HG03196 (cell line): ENCODE measurements at regions not wholly inside any gene's neighbourhood (a gene's known extent, or its start where the extent isn't known, plus 50 kb on each side); places are given as distances from the start of the nearest gene placed in this dataset.
"Not testable (repeated sequence)": the region's sequence is repeated elsewhere in the genome, so short reads cannot be mapped to it uniquely, and the experiment has no call there.

ENCODE experiments used
- ATAC-seq: cut with Tn5 transposase; IDR thresholded peaks from one replicate; pipeline ENCODE4 v1.9.1; 2021; ENCODE audit not compliant: unreplicated experiment

DNA sequence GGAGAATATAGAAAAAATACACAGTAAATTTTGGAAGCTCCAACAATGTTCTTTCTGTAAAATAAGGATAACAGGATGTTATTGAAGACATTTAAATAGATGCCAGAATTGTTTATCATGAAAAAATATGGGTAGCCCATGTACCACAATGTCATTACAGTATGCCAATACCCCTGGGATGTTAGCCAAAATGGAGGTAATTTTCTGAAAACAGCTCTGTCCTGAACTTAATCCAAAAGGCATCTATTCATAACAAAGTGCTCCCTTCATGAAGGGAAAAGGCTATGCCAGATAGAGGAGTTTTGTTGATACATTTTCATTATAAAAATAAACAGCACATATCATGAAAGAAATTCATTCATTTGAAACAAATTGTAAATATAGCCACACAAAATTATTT, 1902.6 kb upstream of the AGA start:
- ATAC-seq, result no peak

DNA sequence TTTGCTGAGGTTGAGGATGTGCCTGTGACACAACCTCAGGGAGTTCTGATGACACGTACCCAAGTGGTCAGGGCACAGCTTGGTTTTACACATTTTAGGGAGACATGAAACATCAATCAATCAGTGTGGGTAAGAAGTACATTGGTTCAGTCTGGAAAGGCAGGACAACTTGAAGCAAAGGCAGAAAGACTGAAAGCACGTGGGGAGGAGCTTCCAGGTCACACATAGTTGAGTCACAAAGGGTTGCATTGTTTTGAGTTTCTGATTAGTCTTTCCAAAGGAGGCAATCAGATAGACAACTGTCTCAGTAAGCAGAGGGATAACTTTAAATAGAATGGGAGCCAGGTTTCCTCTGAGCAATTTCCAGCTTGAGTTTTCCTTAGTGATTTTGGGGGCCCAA, 1910.0 kb upstream of the AGA start:
- no peak for ATAC-seq

DNA sequence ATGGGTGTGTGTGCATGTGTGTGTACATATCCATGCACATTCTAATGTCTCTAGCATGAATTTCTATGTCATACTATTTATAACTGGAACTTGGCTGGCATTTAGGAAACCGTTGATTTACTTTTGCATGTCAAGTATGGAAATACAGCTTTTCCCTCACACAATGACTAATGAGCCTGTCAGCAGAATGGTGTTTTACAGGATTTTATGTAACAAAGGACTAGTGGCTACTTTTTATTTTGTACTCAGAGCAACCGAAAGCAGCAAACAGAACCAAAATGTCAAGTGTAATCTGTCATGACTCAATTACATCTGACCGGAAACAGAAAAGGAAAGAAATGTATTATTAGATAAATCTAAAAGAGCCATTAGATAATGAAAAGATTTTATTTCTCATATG, 1911.5 kb upstream of the AGA start:
- no peak for ATAC-seq

DNA sequence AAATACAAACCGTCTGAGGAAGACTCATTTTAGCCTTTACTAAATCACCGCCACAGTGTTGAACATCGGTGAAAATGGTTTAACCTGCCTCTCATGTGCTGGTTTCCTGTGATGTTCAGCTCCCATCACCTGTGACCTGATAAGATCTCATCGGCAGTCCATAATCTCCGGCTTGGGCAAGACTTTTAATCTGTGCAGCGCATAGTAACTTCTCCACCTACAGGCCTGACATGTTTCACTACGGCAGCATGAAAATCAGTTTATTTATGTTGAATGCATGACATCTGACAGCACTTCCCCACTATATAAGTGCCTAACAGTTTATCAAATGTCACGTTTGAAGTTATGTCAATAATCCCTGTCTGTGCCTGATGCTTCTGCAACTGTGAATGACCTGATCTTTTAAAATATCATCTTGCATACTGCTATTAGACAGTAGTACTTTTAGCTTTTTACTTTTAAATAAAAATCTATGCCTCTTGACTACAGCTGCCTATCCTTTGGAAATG, 1919.8 kb upstream of the AGA start:
- no peak for ATAC-seq

DNA sequence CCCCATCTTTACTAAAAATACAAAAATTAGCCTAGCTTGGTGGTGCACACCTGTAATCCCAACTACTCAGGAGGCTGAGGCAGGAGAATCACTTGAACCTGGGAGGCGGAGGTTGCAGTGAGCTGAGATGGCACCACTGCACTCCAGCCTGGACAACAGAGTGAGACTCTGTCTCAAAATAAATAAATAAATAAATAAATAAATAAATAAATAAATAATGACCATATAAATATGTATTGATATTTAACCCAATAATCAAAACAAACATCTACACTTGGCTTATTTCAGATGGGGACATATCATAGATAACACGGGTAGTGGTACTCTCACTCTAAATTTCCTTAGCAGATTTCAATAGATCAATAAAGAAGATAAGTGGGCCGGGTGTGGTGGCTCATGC, 1923.7 kb upstream of the AGA start:
- not testable (repeated sequence) for ATAC-seq

DNA sequence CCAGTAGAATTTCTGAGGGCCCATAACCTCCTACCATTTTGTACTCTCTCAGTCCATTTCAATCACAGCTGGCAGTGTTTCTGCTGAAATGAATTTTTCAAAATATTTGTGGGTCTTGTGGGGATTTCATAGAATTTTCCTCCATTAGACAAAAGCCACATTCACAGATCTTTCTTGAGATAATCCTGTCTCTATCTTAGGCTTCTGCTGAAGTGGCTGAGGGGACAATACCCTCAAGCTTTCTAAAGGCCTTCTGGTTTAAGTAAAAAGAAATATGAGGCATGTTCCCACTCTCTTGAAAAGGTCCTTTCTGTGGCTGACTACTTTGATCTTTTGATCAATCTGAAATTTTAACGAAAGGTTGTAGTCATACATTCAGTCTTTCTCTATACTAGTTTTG, 1930.0 kb upstream of the AGA start:
- no peak for ATAC-seq

DNA sequence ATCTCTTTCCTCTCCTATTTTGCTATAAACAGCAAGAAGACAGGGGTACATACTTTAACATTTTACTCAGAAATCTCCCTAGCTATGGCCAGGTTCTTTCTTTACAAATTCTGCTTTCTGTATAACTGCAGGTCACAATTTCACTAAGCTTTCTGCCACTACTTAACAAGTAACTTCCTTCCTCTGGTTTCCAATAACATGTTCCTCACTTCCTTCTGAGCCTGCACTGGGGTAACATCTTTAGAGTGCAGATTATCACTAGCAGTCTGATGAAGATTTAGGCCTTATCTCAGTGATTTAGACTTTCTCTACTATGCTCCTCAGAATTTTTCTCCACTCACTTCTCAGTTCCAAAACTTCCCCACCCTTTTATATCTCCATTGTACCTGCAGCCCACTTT, 1930.5 kb upstream of the AGA start:
- no peak for ATAC-seq

DNA sequence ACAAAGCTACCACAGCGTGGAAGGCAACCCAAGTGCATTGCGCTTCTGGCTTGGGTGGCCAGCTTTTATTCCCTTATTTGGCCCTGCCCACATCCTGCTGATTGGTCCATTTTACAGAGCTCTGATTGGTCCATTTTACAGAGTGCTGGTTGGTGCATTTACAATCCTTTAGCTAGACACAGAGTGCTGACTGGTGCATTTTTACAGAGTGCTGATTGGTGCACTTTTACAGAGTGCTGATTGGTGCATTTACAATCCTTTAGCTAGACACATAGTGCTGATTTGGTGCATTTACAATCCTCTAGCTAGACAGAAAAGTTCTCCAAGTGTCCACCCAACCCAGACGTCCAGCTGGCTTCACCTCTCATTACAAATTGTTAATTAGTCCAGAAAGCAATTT, 1936.6 kb upstream of the AGA start:
- not testable (repeated sequence) for ATAC-seq

DNA sequence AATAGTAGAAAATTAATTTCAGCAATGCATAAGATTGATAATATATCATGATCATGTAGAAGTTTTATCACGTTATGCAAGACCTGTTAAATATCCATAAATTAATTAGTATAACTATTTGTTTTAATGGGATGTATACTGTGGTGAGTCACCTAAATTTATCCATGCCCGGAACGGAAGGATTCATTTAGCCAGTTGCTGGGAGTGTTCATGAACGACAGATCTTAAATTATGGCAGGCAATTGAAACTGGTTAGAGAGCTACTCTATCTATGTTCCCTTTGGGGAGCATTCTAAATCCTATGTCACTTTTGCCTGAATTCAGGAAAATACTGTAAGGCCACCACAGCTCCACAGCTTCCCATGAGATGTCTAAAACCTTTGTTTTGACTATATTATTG, 1950.5 kb upstream of the AGA start:
- ATAC-seq, result no peak

DNA sequence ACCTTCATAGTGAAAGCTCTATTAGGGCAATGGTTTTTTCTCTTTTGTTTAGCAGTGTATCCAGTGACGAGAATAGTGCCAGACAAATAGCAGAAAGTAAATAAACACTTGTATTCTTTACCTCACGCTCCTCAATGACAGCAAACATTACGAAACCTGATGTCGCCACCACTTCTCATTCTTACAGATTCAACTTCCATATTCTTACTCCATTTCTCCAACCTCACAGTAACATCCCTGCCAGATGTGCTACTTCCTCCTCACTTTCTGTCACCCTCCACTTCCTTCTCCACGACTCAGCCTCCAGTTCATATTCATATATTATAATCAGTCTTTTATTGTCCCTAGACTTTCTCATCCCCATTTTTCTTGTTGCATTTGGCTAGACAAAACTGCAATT, 1956.2 kb upstream of the AGA start:
- no peak for ATAC-seq

DNA sequence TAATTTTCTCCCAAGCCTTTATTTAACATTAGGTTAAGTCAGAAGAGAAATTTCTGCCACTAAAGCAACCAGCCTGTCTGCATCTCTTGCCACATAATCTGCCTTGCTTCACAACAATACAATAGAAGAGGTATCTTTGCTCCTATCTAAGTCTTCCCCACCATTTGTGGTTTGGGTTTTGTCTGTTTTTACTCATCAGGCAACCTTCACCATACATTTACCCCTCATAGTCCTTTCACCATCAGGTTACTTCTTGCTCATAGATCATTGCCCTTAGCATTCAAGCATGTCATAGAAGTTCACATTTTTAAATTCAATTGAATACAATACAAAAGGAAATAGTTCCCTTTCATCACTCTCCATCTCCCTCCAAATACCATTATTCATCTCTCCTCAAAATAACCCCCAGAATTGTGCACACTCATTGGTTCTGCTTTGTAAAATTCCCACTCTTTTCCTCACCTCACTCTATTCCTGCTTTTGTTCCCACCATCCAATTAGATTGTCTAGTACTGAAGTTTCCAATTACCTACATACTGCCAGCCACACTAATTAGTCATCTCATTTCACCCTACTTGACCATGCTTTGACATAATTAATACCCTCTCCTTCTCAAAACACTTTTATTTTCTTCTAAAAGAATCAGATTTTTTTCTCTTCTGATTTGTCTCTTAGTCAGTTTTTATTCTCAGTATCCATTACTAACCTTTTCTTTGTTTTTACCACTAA, 1957.0 kb upstream of the AGA start:
- ATAC-seq, result no peak

DNA sequence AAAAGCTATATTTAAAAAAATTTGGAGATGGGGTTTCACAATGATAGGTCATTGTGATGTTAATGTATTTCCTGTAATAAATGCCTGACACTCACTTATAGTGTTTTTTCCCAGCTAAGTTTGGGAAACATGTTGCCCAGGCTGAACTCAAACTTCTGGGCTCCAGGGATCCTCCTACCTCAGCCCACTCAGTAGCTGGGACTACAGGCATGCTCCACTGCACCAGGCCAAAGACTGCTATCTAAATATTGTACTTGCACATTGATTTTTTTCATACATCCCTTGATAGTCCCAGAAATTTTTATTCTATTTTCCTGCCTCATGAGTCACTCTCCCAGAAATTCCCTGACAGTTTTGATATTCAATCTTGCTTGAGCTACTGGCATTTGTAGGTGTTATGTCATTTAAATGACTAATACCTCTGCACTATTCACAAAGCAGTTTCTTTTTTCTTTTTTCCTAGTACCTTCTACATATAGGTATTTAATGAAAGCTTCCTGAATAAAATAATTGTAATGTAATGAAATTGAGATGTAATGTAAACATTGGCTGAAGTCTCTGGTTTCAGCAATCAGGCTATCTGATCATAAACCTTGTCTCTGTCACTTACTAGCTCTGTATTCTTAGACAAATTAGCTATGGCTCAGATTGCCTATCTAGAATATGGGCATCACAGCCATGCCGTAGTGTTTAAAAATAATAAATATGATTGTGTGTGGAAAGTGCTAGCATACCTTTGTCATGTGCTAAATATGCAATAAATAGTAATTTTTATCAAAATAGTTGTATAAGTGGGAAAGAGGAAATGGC, 1973.0 kb upstream of the AGA start:
- ATAC-seq, result no peak

DNA sequence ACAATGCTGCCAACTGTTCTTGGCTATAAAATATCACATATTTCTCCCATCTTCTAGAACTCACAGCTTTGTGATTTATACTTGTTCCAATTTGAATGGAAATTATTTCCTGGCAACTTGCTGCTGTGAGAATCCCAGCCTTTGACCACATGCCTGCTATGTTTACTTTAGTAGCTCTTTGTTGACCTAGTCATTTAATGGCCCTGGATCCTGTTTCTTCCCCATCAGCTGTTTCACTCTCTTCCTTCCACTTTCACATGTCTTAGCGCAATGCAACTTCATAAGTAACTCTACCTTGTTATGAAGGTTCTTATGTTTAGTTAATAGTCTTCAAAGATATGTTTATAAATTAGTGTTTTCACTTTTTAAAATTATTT, 1973.6 kb upstream of the AGA start:
- no peak for ATAC-seq

DNA sequence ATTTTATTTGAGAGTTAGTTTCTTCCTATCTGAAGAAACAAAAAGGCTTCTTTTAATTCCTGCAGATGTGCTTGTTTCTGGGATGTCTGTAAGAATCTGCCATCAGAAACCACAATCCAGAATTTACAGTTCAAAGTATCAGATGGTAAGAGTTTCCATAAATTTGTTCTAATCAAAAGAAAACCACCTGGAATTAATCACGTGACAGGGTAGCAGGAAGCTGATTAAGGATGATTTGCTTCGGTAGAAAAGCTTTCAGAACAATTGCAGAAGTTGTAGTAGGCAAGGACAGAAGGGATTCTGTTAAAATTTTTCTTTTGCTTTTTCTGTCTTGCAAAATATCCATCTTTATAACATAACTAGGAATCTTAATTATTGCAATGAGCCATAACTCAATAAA, 1975.1 kb upstream of the AGA start:
- ATAC-seq, result no peak

DNA sequence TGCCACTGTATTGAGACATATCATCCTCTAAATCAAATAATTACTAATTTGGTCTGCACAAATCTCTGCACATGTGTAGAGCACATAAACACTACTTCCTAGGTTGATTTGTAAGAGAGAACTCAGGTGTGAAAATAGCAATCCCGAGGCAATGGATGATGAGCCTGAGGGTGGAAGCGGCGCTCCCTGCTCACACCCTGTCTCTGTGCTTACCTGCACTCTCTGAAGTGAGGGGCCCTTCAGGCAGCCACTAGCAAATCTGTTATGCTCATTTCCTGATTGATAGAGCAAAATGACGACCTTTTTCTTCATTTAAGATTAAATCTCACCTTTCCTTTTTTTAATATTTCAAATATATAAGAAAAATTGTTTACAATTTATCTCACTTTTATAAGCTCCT, 1995.7 kb upstream of the AGA start:
- ATAC-seq, result no peak

DNA sequence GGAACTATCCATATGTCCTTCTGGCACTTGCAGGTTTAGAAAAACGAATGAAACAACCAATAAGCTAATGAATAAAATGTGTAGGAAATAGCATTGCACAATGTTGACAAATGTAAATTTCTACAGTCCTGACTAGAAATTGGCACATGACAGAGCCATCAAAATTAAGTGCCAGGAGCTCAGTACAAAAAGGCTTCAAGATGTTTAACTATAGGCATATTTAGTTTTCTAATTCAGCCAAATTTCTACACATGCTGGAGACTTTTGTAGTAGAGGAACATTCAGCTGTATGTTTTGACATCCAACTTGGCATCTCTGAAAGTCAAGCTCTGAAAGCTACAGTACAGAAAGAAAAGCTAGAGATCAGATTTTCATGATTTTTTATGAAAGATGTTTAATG, 1999.4 kb upstream of the AGA start:
- no peak for ATAC-seq

DNA sequence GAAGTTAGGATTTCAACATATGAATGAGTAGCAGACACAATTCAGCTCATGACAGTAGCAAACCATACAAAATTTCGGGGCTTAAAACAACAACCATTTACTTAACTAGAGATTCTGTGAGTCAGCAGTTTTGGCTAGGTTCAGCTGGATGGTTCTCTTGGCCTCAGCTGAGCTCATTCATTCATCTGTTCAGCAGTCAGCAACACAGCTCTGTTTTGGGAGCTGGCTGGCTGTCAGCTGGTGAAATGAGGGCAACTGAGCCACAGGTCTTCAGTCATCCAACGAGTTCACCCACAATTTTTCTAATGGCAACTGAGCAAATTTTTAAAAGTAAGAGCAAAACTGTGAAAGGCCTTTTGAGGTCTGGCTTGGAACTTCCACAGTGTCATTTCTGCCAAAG, 2005.1 kb upstream of the AGA start:
- ATAC-seq, result no peak

DNA sequence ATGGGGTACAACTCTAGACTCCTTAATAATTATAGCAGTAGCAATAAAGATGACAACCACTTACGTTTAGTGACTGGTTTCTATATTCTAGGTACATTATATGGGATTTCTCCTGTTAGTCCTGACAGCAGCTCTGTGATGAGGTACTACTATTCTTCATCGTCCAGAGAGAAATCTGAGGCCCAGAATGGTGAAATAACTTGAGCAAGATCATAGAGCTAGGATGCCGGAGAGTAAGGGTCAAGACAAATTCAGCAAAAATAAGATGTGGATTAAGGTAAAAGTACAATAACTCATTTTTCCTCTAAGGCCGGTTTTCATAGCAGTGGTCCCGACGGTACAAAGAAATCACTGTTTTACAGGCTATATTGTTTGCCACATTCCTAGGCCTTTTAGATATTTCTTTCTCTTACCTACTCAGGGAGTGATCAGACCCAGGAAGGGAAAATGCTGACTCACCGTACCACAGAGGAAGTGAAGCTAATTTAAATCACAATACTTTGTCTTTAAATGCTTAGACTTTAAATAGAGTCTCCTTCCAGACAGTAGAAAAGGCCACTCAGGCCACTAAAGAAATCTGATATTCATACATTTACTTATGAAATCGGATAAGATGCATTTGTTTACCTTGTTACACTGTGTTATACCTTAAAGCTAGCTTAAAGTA, 2023.0 kb upstream of the AGA start:
- ATAC-seq, result no peak

DNA sequence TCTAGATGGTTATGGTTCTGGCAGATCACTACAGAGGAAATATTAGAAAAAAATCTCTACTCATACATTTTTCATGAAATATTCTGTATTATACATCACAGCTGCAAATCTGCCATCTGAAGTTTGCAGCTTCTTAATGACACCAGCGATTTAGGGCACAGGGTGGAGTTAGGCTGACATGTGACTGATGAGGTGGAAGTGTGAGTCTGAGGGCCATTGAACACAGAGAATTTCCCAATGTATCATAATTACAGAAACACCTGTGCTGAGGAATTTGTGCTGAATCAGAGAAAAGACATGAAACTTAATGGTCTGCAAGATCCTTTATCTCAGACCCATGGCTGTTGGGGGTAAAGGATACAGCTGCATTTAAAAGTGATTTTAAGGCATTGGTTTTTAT, 2025.6 kb upstream of the AGA start:
- ATAC-seq, result no peak

DNA sequence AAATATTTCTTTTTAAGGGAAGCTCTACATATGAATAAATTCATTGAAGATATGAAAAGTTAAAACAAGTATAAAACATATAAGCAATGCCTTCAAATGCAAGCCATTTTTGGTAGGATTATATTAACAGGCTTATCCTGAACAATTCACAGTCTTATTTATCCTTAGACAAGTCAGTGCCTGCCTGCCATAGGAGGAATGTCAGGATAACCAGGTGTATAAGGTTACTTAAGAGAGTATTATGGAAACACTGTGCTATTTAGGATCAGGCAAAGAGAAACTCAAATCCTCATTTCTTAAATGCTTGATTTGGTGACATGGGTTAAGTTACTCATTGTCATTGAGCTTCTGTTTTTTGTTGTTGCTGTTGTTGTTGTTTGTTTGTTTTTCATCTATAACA, 2029.9 kb upstream of the AGA start:
- no peak for ATAC-seq

DNA sequence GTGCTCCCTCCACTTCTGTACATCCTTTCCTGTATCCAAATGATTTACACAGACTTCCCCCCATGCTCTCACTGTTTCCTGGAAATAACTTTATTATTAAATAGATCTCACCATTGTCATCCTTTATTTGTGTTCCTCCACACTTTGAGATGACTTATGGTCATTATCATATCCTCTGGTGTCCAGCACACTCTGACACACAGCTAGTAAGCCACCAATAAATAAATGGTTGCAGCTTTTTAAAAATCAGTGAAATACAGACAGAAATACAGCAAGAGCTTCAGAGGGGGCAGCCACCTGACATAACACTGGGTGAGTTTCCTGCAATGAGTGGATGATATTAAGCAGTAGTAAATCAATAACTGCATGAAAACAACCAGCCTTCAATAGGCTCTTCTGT, 2036.4 kb upstream of the AGA start:
- no peak for ATAC-seq

DNA sequence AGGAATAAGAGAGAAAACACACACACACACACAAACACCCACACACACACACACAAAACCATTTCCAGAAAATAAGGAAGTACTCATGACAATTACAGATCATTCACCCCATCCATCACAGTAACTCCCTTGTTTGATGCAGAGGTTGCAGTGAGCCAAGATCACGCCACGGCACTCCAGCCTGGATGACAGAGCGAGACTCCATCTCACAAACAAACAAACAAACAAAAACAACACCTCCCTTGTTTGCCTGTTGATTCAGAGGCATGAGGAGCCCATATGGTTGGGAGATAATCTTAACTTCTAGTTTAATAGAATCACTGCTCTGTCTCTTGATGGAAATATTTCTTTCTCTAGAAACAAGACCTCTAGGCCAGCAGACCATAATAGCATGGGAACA, 2043.5 kb upstream of the AGA start:
- ATAC-seq, result no peak
